ENCODE measurements at regions not wholly inside any gene's neighbourhood (a gene's known extent, or its start where the extent isn't known, plus 50 kb on each side); places are given as distances from the start of the nearest gene placed in this dataset.
"Not testable (repeated sequence)": the region's sequence is repeated elsewhere in the genome, so short reads cannot be mapped to it uniquely, and the experiment has no call there.

- TF ChIP-seq CTCF (IDR thresholded peaks at IDR 0.05; ENCODE audit: insufficient read depth, low read depth, low read length); EZH2 (IDR thresholded peaks at IDR 0.05; ENCODE audit: insufficient read depth, low read length): not testable (repeated sequence)
Observed at GRCh38 chr3:73153057-73153456, 91.6 kb downstream of the EBLN2 start.
